GM12878 (cell line): ENCODE measurements at regions not wholly inside any gene's neighbourhood (a gene's known extent, or its start where the extent isn't known, plus 50 kb on each side); places are given as distances from the start of the nearest gene placed in this dataset.

Source experiments
- ATAC-seq: fragments of 200-7000 bp; cut with Tn5 transposase; 3 replicates; pipeline ENCODE4 v1.9.1; 2020; ENCODE audit warnings: mild to moderate bottlenecking, moderate library complexity
- BruUV-seq: library from RNA; stranded (reverse); fragments of 400-500 nt; replicated peaks from 2 replicates; lab custom pipeline; 2021; lab: Mats Ljungman, UMichigan
- CTCF ChIA-PET: fragments of 300-600 bp; sonication (Branson Sonifier 250); formaldehyde crosslinking; extraction: SDS; loops from one replicate; lab custom pipeline; 2021; ENCODE audit warnings: inconsistent platforms; lab: Yijun Ruan, JAX
- POLR2A ChIA-PET: fragments of 350-600 bp; formaldehyde crosslinking; extraction: SDS; loops from one replicate; lab custom pipeline; 2021; ENCODE audit warnings: inconsistent platforms; lab: Charles Lee
- RAD21 ChIA-PET: fragments of 300-600 bp; sonication (Branson Sonifier 250); formaldehyde crosslinking; loops from one replicate; lab custom pipeline; 2023; ENCODE audit warnings: antibody characterized with exemption; ENCODE audit not compliant: unreplicated experiment; lab: Charles Lee
- SMC1A ChIA-PET: fragments of 300-600 bp; sonication (Branson Sonifier 250); formaldehyde crosslinking; loops from one replicate; lab custom pipeline; 2023; ENCODE audit not compliant: unreplicated experiment, uncharacterized antibody; lab: Charles Lee
- DNase-seq: peaks from one replicate; pipeline ENCODE4 v3.0.0-alpha.2; 2011; ENCODE audit warnings: low read depth, low spot score
- FAIRE-seq: peaks from 3 replicates; lab custom pipeline; 2011; peaks lifted over from hg19 to GRCh38; lab: Jason Lieb, UNC
- H2AFZ ChIP-seq: 2 replicates; pipeline ENCODE4 v1.6.0; 2011; ENCODE audit warnings: low read depth, low read length, control low read depth; ENCODE audit not compliant: control insufficient read depth
- H3K27ac ChIP-seq: 2 replicates; pipeline ENCODE4 v1.5.1; 2011; ENCODE audit warnings: control low read depth; ENCODE audit not compliant: control insufficient read depth, insufficient read depth
- H3K27me3 ChIP-seq, 2 experiments: replicated peaks in 1 of 2; 2 replicates each; pipeline versions ENCODE4 v1.6.0 to v1.6.1; 2011; ENCODE audit warnings: low read length in 1 of 2; ENCODE audit not compliant: control insufficient read depth in 2 of 2, insufficient read depth in 2 of 2
- H3K36me3 ChIP-seq, 2 experiments: 2 replicates each; pipeline ENCODE4 v1.5.1; 2011; ENCODE audit warnings: low read length in 1 of 2; ENCODE audit not compliant: control insufficient read depth in 2 of 2, insufficient read depth in 2 of 2
- H3K4me1 ChIP-seq: 2 replicates; pipeline ENCODE4 v1.6.1; 2011; ENCODE audit warnings: mild to moderate bottlenecking, low read length, moderate library complexity, mixed read lengths; ENCODE audit not compliant: control insufficient read depth, insufficient read depth
- H3K4me2 ChIP-seq: 2 replicates; pipeline ENCODE4 v1.6.0; 2011; ENCODE audit warnings: control low read depth; ENCODE audit not compliant: control insufficient read depth, insufficient read depth
- H3K4me3 ChIP-seq: fragments of 200-600 bp; sonication (generic); 2 replicates; pipeline ENCODE4 v1.5.1; 2016
- H3K79me2 ChIP-seq: 2 replicates; pipeline ENCODE4 v1.6.0; 2011; ENCODE audit warnings: low read length; ENCODE audit not compliant: control insufficient read depth, insufficient read depth
- H3K9ac ChIP-seq: 2 replicates; pipeline ENCODE4 v1.8.0; 2011; ENCODE audit warnings: low read length, control low read depth, mixed read lengths; ENCODE audit not compliant: control insufficient read depth, insufficient read depth
- H3K9me3 ChIP-seq: replicated peaks from 3 replicates; pipeline ENCODE4 v1.5.1; 2011; ENCODE audit warnings: mild to moderate bottlenecking, low read length; ENCODE audit not compliant: control insufficient read depth, insufficient read depth
- H4K20me1 ChIP-seq: 2 replicates; pipeline ENCODE4 v1.6.0; 2011; ENCODE audit not compliant: control insufficient read depth, insufficient read depth
- BHLHE40 ChIP-seq, 2 experiments: fragments of 450-650 bp in 1 of 2; IDR thresholded peaks; 2 replicates each; pipeline ENCODE4 v1.6.1; 2011 to 2017; ENCODE audit warnings: low read depth in 2 of 2, borderline replicate concordance in 1 of 2, improper control_type of control experiment in 1 of 2, low read length in 1 of 2, mild to moderate bottlenecking in 1 of 2
- NR2C2 ChIP-seq: IDR thresholded peaks from 2 replicates; pipeline ENCODE4 v1.6.1; 2011; ENCODE audit warnings: borderline replicate concordance, low read depth; ENCODE audit not compliant: control insufficient read depth, insufficient read length
- PAX5 ChIP-seq: IDR thresholded peaks from 2 replicates; pipeline ENCODE4 v1.6.1; 2011; ENCODE audit warnings: low read depth, low read length, borderline replicate concordance
- SIX5 ChIP-seq: IDR thresholded peaks from 2 replicates; pipeline ENCODE4 v1.6.1; 2011; ENCODE audit warnings: mild to moderate bottlenecking, low read depth, low read length, moderate library complexity; ENCODE audit not compliant: severe bottlenecking
- WGBS: methylation state at CpG from one replicate; pipeline ENCODE4 v1.1.6; 2016; ENCODE audit warnings: low lambda C conversion rate; ENCODE audit not compliant: insufficient replicate concordance, insufficient coverage; ENCODE audit errors: missing lambda C conversion rate; 5-methylcytosine and 5-hydroxymethylcytosine counted together
- in situ Hi-C: fragments of 300-500 bp; cut with MboI; formaldehyde crosslinking; loops from 9 replicates; pipeline ENCODE4 v1.14.3; 2018; ENCODE audit warnings: mixed read lengths
- intact Hi-C: fragments of 100-400 bp; cut with micrococcal nuclease; formaldehyde crosslinking; loops from one replicate; pipeline ENCODE4 v1.14.2; 2022; ENCODE audit not compliant: unreplicated experiment
- TF ChIP-seq, protein P1 (sequence below): fragments of 450-650 bp; formaldehyde crosslinking; IDR thresholded peaks from 2 replicates; pipeline ENCODE4 v1.4.0; 2020; ENCODE audit warnings: mild to moderate bottlenecking, moderate library complexity

GRCh38 chr1:36738245-36738644 is 255.5 kb upstream of the CSF3R start (continued):
- TF ChIP-seq BHLHE40 (IDR thresholded peaks at IDR 0.05; ENCODE audit: borderline replicate concordance in 1 of 2, low read depth in 2 of 2, low read length in 1 of 2): no peak
- TF ChIP-seq, protein P1, sequence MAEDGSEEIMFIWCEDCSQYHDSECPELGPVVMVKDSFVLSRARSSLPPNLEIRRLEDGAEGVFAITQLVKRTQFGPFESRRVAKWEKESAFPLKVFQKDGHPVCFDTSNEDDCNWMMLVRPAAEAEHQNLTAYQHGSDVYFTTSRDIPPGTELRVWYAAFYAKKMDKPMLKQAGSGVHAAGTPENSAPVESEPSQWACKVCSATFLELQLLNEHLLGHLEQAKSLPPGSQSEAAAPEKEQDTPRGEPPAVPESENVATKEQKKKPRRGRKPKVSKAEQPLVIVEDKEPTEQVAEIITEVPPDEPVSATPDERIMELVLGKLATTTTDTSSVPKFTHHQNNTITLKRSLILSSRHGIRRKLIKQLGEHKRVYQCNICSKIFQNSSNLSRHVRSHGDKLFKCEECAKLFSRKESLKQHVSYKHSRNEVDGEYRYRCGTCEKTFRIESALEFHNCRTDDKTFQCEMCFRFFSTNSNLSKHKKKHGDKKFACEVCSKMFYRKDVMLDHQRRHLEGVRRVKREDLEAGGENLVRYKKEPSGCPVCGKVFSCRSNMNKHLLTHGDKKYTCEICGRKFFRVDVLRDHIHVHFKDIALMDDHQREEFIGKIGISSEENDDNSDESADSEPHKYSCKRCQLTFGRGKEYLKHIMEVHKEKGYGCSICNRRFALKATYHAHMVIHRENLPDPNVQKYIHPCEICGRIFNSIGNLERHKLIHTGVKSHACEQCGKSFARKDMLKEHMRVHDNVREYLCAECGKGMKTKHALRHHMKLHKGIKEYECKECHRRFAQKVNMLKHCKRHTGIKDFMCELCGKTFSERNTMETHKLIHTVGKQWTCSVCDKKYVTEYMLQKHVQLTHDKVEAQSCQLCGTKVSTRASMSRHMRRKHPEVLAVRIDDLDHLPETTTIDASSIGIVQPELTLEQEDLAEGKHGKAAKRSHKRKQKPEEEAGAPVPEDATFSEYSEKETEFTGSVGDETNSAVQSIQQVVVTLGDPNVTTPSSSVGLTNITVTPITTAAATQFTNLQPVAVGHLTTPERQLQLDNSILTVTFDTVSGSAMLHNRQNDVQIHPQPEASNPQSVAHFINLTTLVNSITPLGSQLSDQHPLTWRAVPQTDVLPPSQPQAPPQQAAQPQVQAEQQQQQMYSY (CRISPR knock-in tag): no peak

DNA sequence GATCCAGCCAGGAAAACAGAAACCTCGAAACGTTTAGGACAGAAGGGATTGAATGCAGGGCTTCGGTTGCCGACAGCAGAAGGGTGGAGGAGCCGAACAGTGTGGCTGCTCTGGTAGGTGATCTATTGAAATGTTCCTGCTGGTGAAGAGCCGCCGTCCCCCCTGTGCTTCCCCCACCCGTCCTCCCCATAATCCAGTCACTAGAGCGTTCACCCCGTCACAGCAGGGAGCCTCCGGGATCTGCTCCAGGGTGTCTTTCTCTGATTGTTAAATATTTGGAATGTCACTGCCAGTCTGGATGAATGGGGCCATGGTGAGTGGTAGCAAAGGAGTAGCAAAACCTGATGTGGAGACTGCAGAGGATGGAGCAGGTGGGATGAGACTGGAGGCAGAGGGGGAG is 255.1 kb upstream of the CSF3R start:
- Histone ChIP-seq H3K4me3 (no peak overlapping the region), H3K4me2 (no peak overlapping the region), H3K79me2 (no peaks in the 10 kb centered on the region), H3K27ac (no peak overlapping the region), H2AFZ (no peak overlapping the region), H3K36me3 (no peaks in the 10 kb centered on the region), H3K9ac (no peak overlapping the region), H3K9me3 (no peaks in the 10 kb centered on the region)
- ChIA-PET POLR2A (no interaction called here), RAD21 (no interaction called here), CTCF (interaction anchor here (0.5 kb wide), 1 partner anchor 750 kb away, joined by 3 read pairs; no protein-coding TSS in a partner anchor), SMC1A (no interaction called here)
- BruUV-seq: no TSS peak
- intact Hi-C loops: no loop called here
- no peak for FAIRE-seq
- in situ Hi-C loops: no loop called here
- ATAC-seq: no peak
- no peak for TF ChIP-seq NR2C2
- TF ChIP-seq PAX5: no peak
- no peak for TF ChIP-seq SIX5
- TF ChIP-seq, all 136 proteins: peak for 0
- WGBS: 15% methylated on average over 11 of the region's 11 CpGs
- H4K20me1 ChIP-seq: no peaks in the 10 kb centered on the region
- H3K4me1 ChIP-seq: no peaks in the 10 kb centered on the region
- no peaks in the 10 kb centered on the region; a peak in 2 of 4 replicates for H3K27me3 ChIP-seq
- no peak for DNase-seq
